ENCODE measurements at regions not wholly inside any gene's neighbourhood (a gene's known extent, or its start where the extent isn't known, plus 50 kb on each side); places are given as distances from the start of the nearest gene placed in this dataset.

DNA sequence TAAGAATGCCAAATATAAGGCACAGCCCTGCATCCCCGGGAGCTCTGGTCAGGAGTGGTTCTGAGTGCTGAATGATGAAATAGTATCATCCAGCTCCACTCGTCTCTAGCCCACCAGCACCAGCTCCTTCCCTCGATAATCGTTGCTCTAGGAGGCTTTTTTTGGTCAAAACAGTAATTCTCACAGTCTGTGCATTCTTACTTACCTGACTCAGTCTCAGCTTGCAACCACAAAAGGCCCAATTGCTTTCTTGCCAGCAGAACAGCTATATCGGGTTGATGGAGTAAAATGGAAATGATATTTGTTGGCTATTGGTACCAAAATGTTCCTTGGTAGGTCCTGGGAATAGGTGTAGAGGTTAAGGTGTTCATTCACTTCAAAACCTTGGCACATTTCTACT lies 94.8 kb downstream of the BMP4 start:
- Histone ChIP-seq H3K4me3 (ENCODE audit: low read length in 3 of 3) (no peak overlapping the region), H3K27ac (ENCODE audit: low read depth, low read length) (no peak overlapping the region), H3K4me1 (ENCODE audit: control insufficient read depth in 3 of 3, insufficient read depth in 3 of 3, low read length in 3 of 3) (no peaks in the 10 kb centered on the region), H3K9ac (ENCODE audit: low read depth in 1 of 3, low read length in 3 of 3) (no peak overlapping the region), H3K9me3 (ENCODE audit: control insufficient read depth in 3 of 3, low read length in 3 of 3) (no peaks in the 10 kb centered on the region), H3K27me3 (ENCODE audit: control insufficient read depth in 3 of 3, insufficient read depth in 3 of 3, low read length in 3 of 3) (no peaks in the 10 kb centered on the region), H3K36me3 (ENCODE audit: control insufficient read depth in 3 of 3, insufficient read depth in 3 of 3, low read length in 3 of 3) (no peaks in the 10 kb centered on the region)

DNA sequence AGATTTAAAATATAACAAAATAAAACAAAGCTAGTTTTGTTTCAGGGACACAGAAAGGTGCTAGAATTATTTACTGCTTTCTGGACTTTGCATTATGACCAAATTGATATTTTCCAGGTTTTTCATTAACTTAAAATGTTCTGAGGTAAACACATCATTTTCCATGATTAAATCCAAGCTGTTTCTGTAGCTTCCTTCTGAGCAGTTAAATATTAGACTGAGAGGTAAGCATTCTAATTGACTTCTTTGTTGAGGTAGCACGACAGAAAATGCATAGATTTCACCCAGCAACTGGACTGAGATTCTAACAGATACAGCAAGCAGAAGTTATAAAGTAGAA lies 98.3 kb downstream of the BMP4 start:
- Histone ChIP-seq H3K27me3 (ENCODE audit: control insufficient read depth in 3 of 3, insufficient read depth in 3 of 3, low read length in 3 of 3) (no peaks in the 10 kb centered on the region), H3K4me3 (ENCODE audit: low read length in 3 of 3) (no peak overlapping the region), H3K4me1 (ENCODE audit: control insufficient read depth in 3 of 3, insufficient read depth in 3 of 3, low read length in 3 of 3) (no peaks in the 10 kb centered on the region), H3K9ac (ENCODE audit: low read depth in 1 of 3, low read length in 3 of 3) (no peak overlapping the region), H3K9me3 (ENCODE audit: control insufficient read depth in 3 of 3, low read length in 3 of 3) (no peaks in the 10 kb centered on the region), H3K36me3 (ENCODE audit: control insufficient read depth in 3 of 3, insufficient read depth in 3 of 3, low read length in 3 of 3) (no peaks in the 10 kb centered on the region), H3K27ac (ENCODE audit: low read depth, low read length) (no peak overlapping the region)

DNA sequence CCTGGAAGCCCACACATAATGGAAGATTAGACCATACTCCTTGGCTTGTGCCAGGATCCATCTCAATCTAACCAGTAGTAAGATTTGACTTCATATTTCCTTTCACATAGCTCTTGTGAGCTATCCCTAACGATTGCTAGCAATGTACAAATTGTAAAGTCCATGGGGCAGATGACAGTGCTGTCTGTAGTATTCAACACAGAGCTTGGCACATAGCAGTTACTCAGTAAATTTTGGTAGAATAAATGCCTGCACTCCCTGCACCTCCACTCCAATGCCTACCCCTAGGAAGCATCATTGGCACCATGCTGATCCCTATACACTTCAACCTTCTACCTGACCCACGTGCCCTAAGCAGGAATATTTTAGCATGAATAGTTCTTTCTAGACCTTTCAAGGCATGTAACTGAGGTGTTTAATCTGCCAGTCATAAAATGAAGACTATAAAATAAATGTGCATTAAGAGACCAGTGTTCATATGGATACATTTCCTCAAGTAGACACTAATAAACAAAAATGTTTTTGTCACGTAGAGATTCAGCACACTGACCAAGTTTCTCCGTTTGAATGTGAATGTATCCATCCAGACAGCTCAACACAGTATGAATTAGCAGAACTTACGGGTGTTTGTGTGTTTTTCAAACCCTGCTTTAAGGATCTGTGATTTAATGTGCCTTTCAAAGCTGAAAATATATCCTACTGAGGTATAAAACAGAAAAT lies 98.8 kb downstream of the BMP4 start:
- no peaks in the 10 kb centered on the region for H3K4me1 ChIP-seq (ENCODE audit: control insufficient read depth in 3 of 3, insufficient read depth in 3 of 3, low read length in 3 of 3)
- no peaks in the 10 kb centered on the region for H3K36me3 ChIP-seq (ENCODE audit: control insufficient read depth in 3 of 3, insufficient read depth in 3 of 3, low read length in 3 of 3)
- H3K9me3 ChIP-seq (ENCODE audit: control insufficient read depth in 3 of 3, low read length in 3 of 3): no peaks in the 10 kb centered on the region
- no peaks in the 10 kb centered on the region for H3K27me3 ChIP-seq (ENCODE audit: control insufficient read depth in 3 of 3, insufficient read depth in 3 of 3, low read length in 3 of 3)
- H3K27ac ChIP-seq (ENCODE audit: low read depth, low read length): no peak overlapping the region
- H3K4me3 ChIP-seq (ENCODE audit: low read length in 3 of 3): no peak overlapping the region
- H3K9ac ChIP-seq (ENCODE audit: low read depth in 1 of 3, low read length in 3 of 3): no peak overlapping the region

DNA sequence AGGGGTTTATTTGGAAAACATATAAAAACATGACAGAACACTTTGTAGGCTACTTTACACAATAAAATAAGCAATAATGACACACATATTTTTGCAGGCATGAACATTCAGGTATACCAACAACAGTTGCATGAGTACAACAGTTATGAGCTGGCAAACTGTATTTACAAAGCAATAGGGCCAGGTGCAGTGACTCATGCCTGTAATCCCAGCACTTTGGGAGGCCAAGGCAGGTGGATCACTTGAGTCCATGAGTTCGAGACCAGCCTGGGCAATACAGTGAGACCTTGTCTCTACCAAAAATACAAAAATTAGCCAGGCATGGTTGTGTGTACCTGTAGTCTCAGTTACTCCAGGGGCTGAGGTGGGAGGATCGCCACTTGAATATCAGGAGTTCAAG lies 101.1 kb downstream of the BMP4 start:
- Histone ChIP-seq H3K36me3 (ENCODE audit: control insufficient read depth in 3 of 3, insufficient read depth in 3 of 3, low read length in 3 of 3) (no peaks in the 10 kb centered on the region), H3K9me3 (ENCODE audit: control insufficient read depth in 3 of 3, low read length in 3 of 3) (no peaks in the 10 kb centered on the region), H3K27ac (ENCODE audit: low read depth, low read length) (no peak overlapping the region), H3K9ac (ENCODE audit: low read depth in 1 of 3, low read length in 3 of 3) (no peak overlapping the region), H3K4me3 (ENCODE audit: low read length in 3 of 3) (no peak overlapping the region), H3K4me1 (ENCODE audit: control insufficient read depth in 3 of 3, insufficient read depth in 3 of 3, low read length in 3 of 3) (no peaks in the 10 kb centered on the region), H3K27me3 (ENCODE audit: control insufficient read depth in 3 of 3, insufficient read depth in 3 of 3, low read length in 3 of 3) (no peaks in the 10 kb centered on the region)

DNA sequence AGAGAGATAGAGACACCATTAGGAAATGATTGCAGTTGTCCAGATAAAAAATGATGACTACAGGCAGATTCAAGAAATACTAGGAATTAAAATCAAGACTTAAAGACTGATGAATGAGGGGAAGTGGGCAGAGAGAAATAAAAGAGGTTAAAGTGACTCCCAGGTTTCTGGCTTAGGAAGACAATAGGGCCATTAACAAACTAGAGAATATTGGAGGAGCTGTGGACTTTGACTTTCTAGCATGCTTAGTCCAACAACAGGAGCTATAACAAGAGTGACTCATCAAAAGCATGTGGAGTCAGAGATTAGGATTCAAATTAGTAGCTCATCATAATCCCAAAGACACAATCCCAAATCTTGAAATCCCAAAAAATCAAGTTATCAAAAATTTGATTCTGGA lies 101.5 kb downstream of the BMP4 start:
- no peak overlapping the region for H3K4me3 ChIP-seq (ENCODE audit: low read length in 3 of 3)
- no peak overlapping the region for H3K27ac ChIP-seq (ENCODE audit: low read depth, low read length)
- no peaks in the 10 kb centered on the region for H3K36me3 ChIP-seq (ENCODE audit: control insufficient read depth in 3 of 3, insufficient read depth in 3 of 3, low read length in 3 of 3)
- no peaks in the 10 kb centered on the region for H3K4me1 ChIP-seq (ENCODE audit: control insufficient read depth in 3 of 3, insufficient read depth in 3 of 3, low read length in 3 of 3)
- H3K9me3 ChIP-seq (ENCODE audit: control insufficient read depth in 3 of 3, low read length in 3 of 3): no peaks in the 10 kb centered on the region
- H3K9ac ChIP-seq (ENCODE audit: low read depth in 1 of 3, low read length in 3 of 3): no peak overlapping the region
- no peaks in the 10 kb centered on the region for H3K27me3 ChIP-seq (ENCODE audit: control insufficient read depth in 3 of 3, insufficient read depth in 3 of 3, low read length in 3 of 3)

- Histone ChIP-seq H3K4me3 (ENCODE audit: low read length in 3 of 3) (no peak overlapping the region), H3K36me3 (ENCODE audit: control insufficient read depth in 3 of 3, insufficient read depth in 3 of 3, low read length in 3 of 3) (no peaks in the 10 kb centered on the region), H3K27ac (ENCODE audit: low read depth, low read length) (no peak overlapping the region), H3K9me3 (ENCODE audit: control insufficient read depth in 3 of 3, low read length in 3 of 3) (no peaks in the 10 kb centered on the region), H3K27me3 (ENCODE audit: control insufficient read depth in 3 of 3, insufficient read depth in 3 of 3, low read length in 3 of 3) (no peaks in the 10 kb centered on the region), H3K9ac (ENCODE audit: low read depth in 1 of 3, low read length in 3 of 3) (no peak overlapping the region), H3K4me1 (ENCODE audit: control insufficient read depth in 3 of 3, insufficient read depth in 3 of 3, low read length in 3 of 3) (no peaks in the 10 kb centered on the region)
Measured at GRCh38 chr14:53851394-53852090, 105.1 kb downstream of the BMP4 start.

DNA sequence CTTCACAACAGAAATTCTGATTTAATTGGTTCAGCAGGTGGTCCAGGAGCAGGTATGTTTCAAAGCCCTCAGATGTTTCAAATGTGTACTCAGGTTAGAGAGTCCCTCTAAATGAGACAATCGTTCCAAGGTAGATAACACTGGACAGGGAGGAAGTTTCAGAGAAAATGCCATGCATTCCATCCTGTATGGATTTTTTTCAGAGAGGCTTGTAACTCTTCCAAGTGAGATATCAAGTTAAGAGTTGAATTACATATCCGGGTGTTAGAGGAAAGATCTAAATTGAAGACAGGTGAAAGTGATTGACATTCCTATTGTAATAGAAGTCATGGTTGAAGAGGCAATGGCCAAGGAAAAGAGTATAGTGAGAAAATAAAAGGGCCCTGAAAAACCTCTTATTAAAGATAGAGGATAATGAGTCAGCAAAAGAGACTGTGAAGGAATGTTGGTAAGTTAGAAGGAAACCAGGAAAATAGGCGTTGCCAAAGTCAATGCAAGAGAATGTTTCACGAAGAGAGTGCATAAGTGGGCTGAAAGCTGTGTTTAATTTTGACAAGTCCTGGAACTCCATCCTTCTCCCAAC lies 105.8 kb downstream of the BMP4 start:
- no peaks in the 10 kb centered on the region for H3K9me3 ChIP-seq (ENCODE audit: control insufficient read depth in 3 of 3, low read length in 3 of 3)
- no peaks in the 10 kb centered on the region for H3K27me3 ChIP-seq (ENCODE audit: control insufficient read depth in 3 of 3, insufficient read depth in 3 of 3, low read length in 3 of 3)
- H3K4me1 ChIP-seq (ENCODE audit: control insufficient read depth in 3 of 3, insufficient read depth in 3 of 3, low read length in 3 of 3): no peaks in the 10 kb centered on the region
- no peak overlapping the region for H3K4me3 ChIP-seq (ENCODE audit: low read length in 3 of 3)
- no peak overlapping the region for H3K9ac ChIP-seq (ENCODE audit: low read depth in 1 of 3, low read length in 3 of 3)
- H3K27ac ChIP-seq (ENCODE audit: low read depth, low read length): no peak overlapping the region
- H3K36me3 ChIP-seq (ENCODE audit: control insufficient read depth in 3 of 3, insufficient read depth in 3 of 3, low read length in 3 of 3): no peaks in the 10 kb centered on the region

- H3K9ac ChIP-seq (ENCODE audit: low read depth in 1 of 3, low read length in 3 of 3): no peak overlapping the region
- H3K4me3 ChIP-seq (ENCODE audit: low read length in 3 of 3): no peak overlapping the region
- H3K4me1 ChIP-seq (ENCODE audit: control insufficient read depth in 3 of 3, insufficient read depth in 3 of 3, low read length in 3 of 3): no peaks in the 10 kb centered on the region
- H3K36me3 ChIP-seq (ENCODE audit: control insufficient read depth in 3 of 3, insufficient read depth in 3 of 3, low read length in 3 of 3): no peaks in the 10 kb centered on the region
- no peaks in the 10 kb centered on the region for H3K9me3 ChIP-seq (ENCODE audit: control insufficient read depth in 3 of 3, low read length in 3 of 3)
- no peaks in the 10 kb centered on the region for H3K27me3 ChIP-seq (ENCODE audit: control insufficient read depth in 3 of 3, insufficient read depth in 3 of 3, low read length in 3 of 3)
- no peak overlapping the region for H3K27ac ChIP-seq (ENCODE audit: low read depth, low read length)
Measured at GRCh38 chr14:53849549-53849948, 107.1 kb downstream of the BMP4 start.

- Histone ChIP-seq H3K36me3 (ENCODE audit: control insufficient read depth in 3 of 3, insufficient read depth in 3 of 3, low read length in 3 of 3) (no peaks in the 10 kb centered on the region), H3K27me3 (ENCODE audit: control insufficient read depth in 3 of 3, insufficient read depth in 3 of 3, low read length in 3 of 3) (no peaks in the 10 kb centered on the region), H3K9me3 (ENCODE audit: control insufficient read depth in 3 of 3, low read length in 3 of 3) (no peaks in the 10 kb centered on the region), H3K27ac (ENCODE audit: low read depth, low read length) (no peak overlapping the region), H3K4me1 (ENCODE audit: control insufficient read depth in 3 of 3, insufficient read depth in 3 of 3, low read length in 3 of 3) (no peaks in the 10 kb centered on the region), H3K9ac (ENCODE audit: low read depth in 1 of 3, low read length in 3 of 3) (no peak overlapping the region), H3K4me3 (ENCODE audit: low read length in 3 of 3) (no peak overlapping the region)
Measured at GRCh38 chr14:53848854-53849253, 107.8 kb downstream of the BMP4 start.

- Histone ChIP-seq H3K27ac (ENCODE audit: low read depth, low read length) (no peak overlapping the region), H3K4me3 (ENCODE audit: low read length in 3 of 3) (no peak overlapping the region), H3K9me3 (ENCODE audit: control insufficient read depth in 3 of 3, low read length in 3 of 3) (no peaks in the 10 kb centered on the region), H3K36me3 (ENCODE audit: control insufficient read depth in 3 of 3, insufficient read depth in 3 of 3, low read length in 3 of 3) (no peaks in the 10 kb centered on the region), H3K4me1 (ENCODE audit: control insufficient read depth in 3 of 3, insufficient read depth in 3 of 3, low read length in 3 of 3) (no peaks in the 10 kb centered on the region), H3K27me3 (ENCODE audit: control insufficient read depth in 3 of 3, insufficient read depth in 3 of 3, low read length in 3 of 3) (no peaks in the 10 kb centered on the region), H3K9ac (ENCODE audit: low read depth in 1 of 3, low read length in 3 of 3) (no peak overlapping the region)
Measured at GRCh38 chr14:53847881-53848280, 108.7 kb downstream of the BMP4 start.

All from skeletal muscle tissue (tissue), 3 donors.